Fibroblast of skin of left biceps (primary cell): ENCODE measurements at regions not wholly inside any gene's neighbourhood (a gene's known extent, or its start where the extent isn't known, plus 50 kb on each side); places are given as distances from the start of the nearest gene placed in this dataset.
"Not testable (repeated sequence)": the region's sequence is repeated elsewhere in the genome, so short reads cannot be mapped to it uniquely, and the experiment has no call there.

ENCODE experiments used
- DNase-seq, 2 experiments: peaks; one replicate each; pipeline ENCODE4 v3.0.0-alpha.2; 2013; ENCODE audit warnings: low read depth in 2 of 2

- no peak for DNase-seq
These were observed 76.9 kb upstream of the SLCO2A1 start for GRCh38 chr3:134106580-134106979.

- no peak for DNase-seq
These were observed 76.3 kb upstream of the SLCO2A1 start for GRCh38 chr3:134105876-134106556.

GRCh38 chr3:134104031-134104430 is 74.3 kb upstream of the SLCO2A1 start:
- DNase-seq = no peak

- no peak for DNase-seq
These were observed 73.7 kb upstream of the SLCO2A1 start for GRCh38 chr3:134103470-134103869.

GRCh38 chr3:134102976-134103375 is 73.3 kb upstream of the SLCO2A1 start:
- DNase-seq = no peak

GRCh38 chr3:134096214-134096613 is 66.5 kb upstream of the SLCO2A1 start:
- DNase-seq = not testable (repeated sequence)

- DNase-seq = no peak
These were observed 65.3 kb upstream of the SLCO2A1 start for GRCh38 chr3:134095005-134095404.

GRCh38 chr3:134094491-134094890 is 64.8 kb upstream of the SLCO2A1 start:
- DNase-seq = peak; percentile 19 to 25

GRCh38 chr3:134093956-134094355 is 64.2 kb upstream of the SLCO2A1 start:
- no peak for DNase-seq

GRCh38 chr3:134092208-134092701 is 62.5 kb upstream of the SLCO2A1 start:
- DNase-seq = no peak

- no peak for DNase-seq
These were observed 60.3 kb upstream of the SLCO2A1 start for GRCh38 chr3:134090031-134090430.

- no peak for DNase-seq
These were observed 57.6 kb upstream of the SLCO2A1 start for GRCh38 chr3:134087060-134087974.

- no peak for DNase-seq
These were observed 56.9 kb upstream of the SLCO2A1 start for GRCh38 chr3:134086616-134087015.

- DNase-seq = no peak
These were observed 55.5 kb upstream of the SLCO2A1 start for GRCh38 chr3:134085034-134085775.

- no peak for DNase-seq
These were observed 54.7 kb upstream of the SLCO2A1 start for GRCh38 chr3:134084242-134084950.

- DNase-seq = no peak
These were observed 54.0 kb upstream of the SLCO2A1 start for GRCh38 chr3:134083626-134084241.

- no peak for DNase-seq
These were observed 53.3 kb upstream of the SLCO2A1 start for GRCh38 chr3:134083008-134083407.

- DNase-seq = no peak
These were observed 52.9 kb upstream of the SLCO2A1 start for GRCh38 chr3:134082582-134082981.

- DNase-seq = no peak
These were observed 51.5 kb upstream of the SLCO2A1 start for GRCh38 chr3:134081211-134081610.

- no peak for DNase-seq
These were observed 51.0 kb upstream of the SLCO2A1 start for GRCh38 chr3:134080761-134081160.

GRCh38 chr3:134079761-134080160 is 50.0 kb upstream of the SLCO2A1 start:
- no peak for DNase-seq
